WTC11 (cell line): ENCODE measurements at regions not wholly inside any gene's neighbourhood (a gene's known extent, or its start where the extent isn't known, plus 50 kb on each side); places are given as distances from the start of the nearest gene placed in this dataset.

ENCODE experiments used
- CTCF ChIP-seq: fragments of 200-600 bp; IDR thresholded peaks from 2 replicates; pipeline ENCODE4 v1.8.0; 2022; ENCODE audit warnings: antibody characterized with exemption
- IRF1 ChIP-seq: sonication (generic); formaldehyde crosslinking; IDR thresholded peaks from 2 replicates; pipeline ENCODE4 v1.8.0; 2023; ENCODE audit warnings: missing genetic modification reagents
- NR2C2 ChIP-seq: sonication (generic); formaldehyde crosslinking; IDR thresholded peaks from 2 replicates; pipeline ENCODE4 v1.8.0; 2022; ENCODE audit warnings: mild to moderate bottlenecking, missing genetic modification reagents
- ZNF263 ChIP-seq: sonication (generic); formaldehyde crosslinking; IDR thresholded peaks from 2 replicates; pipeline ENCODE4 v1.8.1; 2022; ENCODE audit warnings: low read depth, mild to moderate bottlenecking, moderate library complexity, missing genetic modification reagents

- TF ChIP-seq CTCF (no peak), ZNF263 (CRISPR knock-in tag) (no peak), NR2C2 (CRISPR knock-in tag) (no peak), IRF1 (no peak)
These were observed 135.0 kb upstream of the SLC35B3 start for GRCh38 chr6:8570256-8570920.
